ENCODE measurements at regions not wholly inside any gene's neighbourhood (a gene's known extent, or its start where the extent isn't known, plus 50 kb on each side); places are given as distances from the start of the nearest gene placed in this dataset.

- ChIA-PET POLR2A (no interaction called here), CTCF (no interaction called here)
- DNase-seq (ENCODE audit: extremely low spot score) = no peak
- TF ChIP-seq CTCF (IDR thresholded peaks at IDR 0.05; ENCODE audit: control extremely low read depth, extremely low read depth, low read depth, missing control alignments) = no peak
Observed at GRCh38 chr5:125150041-125150669, 403.7 kb upstream of the ZNF608 start.

GRCh38 chr5:125151150-125151900 is 404.9 kb upstream of the ZNF608 start:
- DNase-seq (ENCODE audit: extremely low spot score) = no peak
- ChIA-PET CTCF (interaction anchor here (0.8 to 1.2 kb wide), 2 partner anchors 8 to 9 kb away, joined by 3 read pairs; no protein-coding TSS in a partner anchor), POLR2A (no interaction called here)
- no peak for TF ChIP-seq CTCF (IDR thresholded peaks at IDR 0.05; ENCODE audit: control extremely low read depth, extremely low read depth, low read depth, missing control alignments)

GRCh38 chr5:125152044-125152443 is 405.6 kb upstream of the ZNF608 start:
- CTCF ChIA-PET = interaction anchor here (0.8 to 1.2 kb wide), 2 partner anchors 8 to 10 kb away, joined by 3 read pairs; no protein-coding TSS in a partner anchor
- POLR2A ChIA-PET = no interaction called here
- DNase-seq (ENCODE audit: extremely low spot score) = no peak
- TF ChIP-seq CTCF (IDR thresholded peaks at IDR 0.05; ENCODE audit: control extremely low read depth, extremely low read depth, low read depth, missing control alignments) = no peak

- CTCF ChIA-PET = interaction anchor here (1.2 kb wide), 1 partner anchor 11 kb away, joined by 3 read pairs; no protein-coding TSS in a partner anchor
Observed at GRCh38 chr5:125152461-125153189, 406.2 kb upstream of the ZNF608 start.

GRCh38 chr5:125153231-125153630 is 406.8 kb upstream of the ZNF608 start:
- CTCF ChIA-PET = no interaction called here

More at GRCh38 chr5:125152461-125153189, 406.2 kb upstream of the ZNF608 start:
- no peak for TF ChIP-seq CTCF (IDR thresholded peaks at IDR 0.05; ENCODE audit: control extremely low read depth, extremely low read depth, low read depth, missing control alignments)
- DNase-seq (ENCODE audit: extremely low spot score) = no peak
- POLR2A ChIA-PET = no interaction called here

More at GRCh38 chr5:125153231-125153630, 406.8 kb upstream of the ZNF608 start:
- TF ChIP-seq CTCF (IDR thresholded peaks at IDR 0.05; ENCODE audit: control extremely low read depth, extremely low read depth, low read depth, missing control alignments) = no peak
- DNase-seq (ENCODE audit: extremely low spot score) = no peak
- POLR2A ChIA-PET = no interaction called here

Measured in GM10248 (cell line).